ENCODE measurements at regions not wholly inside any gene's neighbourhood (a gene's known extent, or its start where the extent isn't known, plus 50 kb on each side); places are given as distances from the start of the nearest gene placed in this dataset.

GRCh38 chr13:109667807-109668291, 118.5 kb downstream of the IRS2 start:
- TF ChIP-seq CTCF (IDR thresholded peaks at IDR 0.05) (no peak), POLR2A (IDR thresholded peaks at IDR 0.05) (no peak)
